Fibroblast of lung (primary cell): ENCODE measurements at regions not wholly inside any gene's neighbourhood (a gene's known extent, or its start where the extent isn't known, plus 50 kb on each side); places are given as distances from the start of the nearest gene placed in this dataset.

ENCODE experiments used
- DNase-seq, 2 donors: peaks; one replicate each; pipeline versions ENCODE4 v3.0.0 to v3.0.0-alpha.2; 2010; ENCODE audit warnings: low read depth in 2 of 2
- H2AFZ ChIP-seq: 2 replicates; pipeline ENCODE4 v1.5.1; 2012; ENCODE audit warnings: low read length, control low read depth, inconsistent platforms
- H3K27ac ChIP-seq: 2 replicates; pipeline ENCODE4 v1.5.1; 2011; ENCODE audit warnings: low read length, control low read depth; ENCODE audit not compliant: insufficient read depth
- H3K27me3 ChIP-seq: 2 replicates; pipeline ENCODE4 v1.5.1; 2011; ENCODE audit warnings: mild to moderate bottlenecking, low read length; ENCODE audit not compliant: control insufficient read depth, insufficient read depth
- H3K36me3 ChIP-seq: 2 replicates; pipeline ENCODE4 v1.5.1; 2011; ENCODE audit warnings: low read length; ENCODE audit not compliant: control insufficient read depth, insufficient read depth
- H3K4me1 ChIP-seq: 2 replicates; pipeline ENCODE4 v1.5.1; 2011; ENCODE audit warnings: low read length; ENCODE audit not compliant: control insufficient read depth, insufficient read depth; ENCODE audit errors: extremely low read depth
- H3K4me2 ChIP-seq: 2 replicates; pipeline ENCODE4 v1.5.1; 2011; ENCODE audit warnings: low read length, control low read depth; ENCODE audit not compliant: insufficient read depth; ENCODE audit errors: extremely low read depth
- H3K4me3 ChIP-seq, 4 experiments: fragments of 200-600 bp in 1 of 4; sonication (generic) in 1 of 4; replicated peaks in 1 of 4; 2 replicates each; pipeline ENCODE4 v1.5.1; 2011 to 2016; ENCODE audit warnings: low read length in 4 of 4, low read depth in 3 of 4, mild to moderate bottlenecking in 3 of 4, control low read depth in 2 of 4, inconsistent platforms in 1 of 4, mixed read lengths in 1 of 4; ENCODE audit not compliant: insufficient read depth in 1 of 4; ENCODE audit errors: control extremely low read depth in 1 of 4
- H3K79me2 ChIP-seq: 2 replicates; pipeline ENCODE4 v1.5.1; 2012; ENCODE audit warnings: mild to moderate bottlenecking, low read length, inconsistent platforms; ENCODE audit not compliant: control insufficient read depth, insufficient read depth
- H3K9ac ChIP-seq: 2 replicates; pipeline ENCODE4 v1.5.1; 2011; ENCODE audit warnings: mild to moderate bottlenecking, low read length, control low read depth; ENCODE audit not compliant: insufficient read depth
- H3K9me3 ChIP-seq: 2 replicates; pipeline ENCODE4 v1.5.1; 2012; ENCODE audit warnings: low read depth, low read length; ENCODE audit not compliant: control insufficient read depth, insufficient read depth
- H4K20me1 ChIP-seq: 2 replicates; pipeline ENCODE4 v1.5.1; 2011; ENCODE audit warnings: low read length; ENCODE audit not compliant: control insufficient read depth, insufficient read depth; ENCODE audit errors: extremely low read depth
- EZH2 ChIP-seq: IDR thresholded peaks from 2 replicates; pipeline ENCODE4 v1.5.1; 2012; ENCODE audit warnings: low read length, control low read depth, mild to moderate bottlenecking; ENCODE audit errors: missing control alignments
- TF ChIP-seq, protein P1 (sequence below), 2 donors: IDR thresholded peaks in 1 of 2; conservative IDR thresholded peaks in 1 of 2; 1 replicate in 1 of 2; 2 replicates in 1 of 2; pipeline ENCODE4 v1.5.1; 2011 to 2012; ENCODE audit warnings: low read length in 2 of 2, control low read depth in 1 of 2, inconsistent platforms in 1 of 2, low read depth in 1 of 2, mild to moderate bottlenecking in 1 of 2

DNA sequence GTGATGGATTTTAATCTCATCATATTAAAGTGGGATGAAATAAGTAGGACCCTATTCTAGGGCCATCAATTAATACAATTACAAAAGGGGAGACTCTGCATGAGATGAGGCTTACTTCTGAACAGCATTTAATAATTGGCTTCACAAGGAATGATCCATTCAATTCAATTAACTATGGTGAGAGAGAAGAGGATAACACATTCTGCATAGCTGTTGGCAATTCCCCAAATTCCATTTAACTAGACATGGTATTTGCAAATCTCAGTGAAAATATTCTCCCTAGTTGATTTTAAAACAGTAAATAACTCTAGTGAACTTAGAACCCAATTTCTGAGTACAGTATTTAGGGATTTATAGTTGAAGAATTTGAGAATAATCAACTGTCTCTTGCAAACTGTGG is 145.3 kb downstream of the NOC3L start:
- H3K9me3 ChIP-seq, result no peaks in the 10 kb centered on the region
- H3K9ac ChIP-seq, result no peak overlapping the region
- no peak overlapping the region for H3K4me3 ChIP-seq
- no peaks in the 10 kb centered on the region for H4K20me1 ChIP-seq
- H3K4me1 ChIP-seq, result no peaks in the 10 kb centered on the region
- H3K27me3 ChIP-seq, result no peaks in the 10 kb centered on the region
- no peaks in the 10 kb centered on the region for H3K79me2 ChIP-seq
- H2AFZ ChIP-seq, result no peak overlapping the region
- no peaks in the 10 kb centered on the region for H3K36me3 ChIP-seq
- no peak overlapping the region for H3K27ac ChIP-seq
- TF ChIP-seq EZH2, result no peak
- TF ChIP-seq, protein P1, sequence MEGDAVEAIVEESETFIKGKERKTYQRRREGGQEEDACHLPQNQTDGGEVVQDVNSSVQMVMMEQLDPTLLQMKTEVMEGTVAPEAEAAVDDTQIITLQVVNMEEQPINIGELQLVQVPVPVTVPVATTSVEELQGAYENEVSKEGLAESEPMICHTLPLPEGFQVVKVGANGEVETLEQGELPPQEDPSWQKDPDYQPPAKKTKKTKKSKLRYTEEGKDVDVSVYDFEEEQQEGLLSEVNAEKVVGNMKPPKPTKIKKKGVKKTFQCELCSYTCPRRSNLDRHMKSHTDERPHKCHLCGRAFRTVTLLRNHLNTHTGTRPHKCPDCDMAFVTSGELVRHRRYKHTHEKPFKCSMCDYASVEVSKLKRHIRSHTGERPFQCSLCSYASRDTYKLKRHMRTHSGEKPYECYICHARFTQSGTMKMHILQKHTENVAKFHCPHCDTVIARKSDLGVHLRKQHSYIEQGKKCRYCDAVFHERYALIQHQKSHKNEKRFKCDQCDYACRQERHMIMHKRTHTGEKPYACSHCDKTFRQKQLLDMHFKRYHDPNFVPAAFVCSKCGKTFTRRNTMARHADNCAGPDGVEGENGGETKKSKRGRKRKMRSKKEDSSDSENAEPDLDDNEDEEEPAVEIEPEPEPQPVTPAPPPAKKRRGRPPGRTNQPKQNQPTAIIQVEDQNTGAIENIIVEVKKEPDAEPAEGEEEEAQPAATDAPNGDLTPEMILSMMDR (conservative IDR thresholded peaks at IDR 0.05 in 1 of 2, IDR thresholded peaks at IDR 0.05 in 1 of 2; ENCODE audit: low read depth in 1 of 2, low read length in 2 of 2), result no peak
- DNase-seq, result peak in 1 of 2 donors; percentile 17
- H3K4me2 ChIP-seq, result no peak overlapping the region

DNA sequence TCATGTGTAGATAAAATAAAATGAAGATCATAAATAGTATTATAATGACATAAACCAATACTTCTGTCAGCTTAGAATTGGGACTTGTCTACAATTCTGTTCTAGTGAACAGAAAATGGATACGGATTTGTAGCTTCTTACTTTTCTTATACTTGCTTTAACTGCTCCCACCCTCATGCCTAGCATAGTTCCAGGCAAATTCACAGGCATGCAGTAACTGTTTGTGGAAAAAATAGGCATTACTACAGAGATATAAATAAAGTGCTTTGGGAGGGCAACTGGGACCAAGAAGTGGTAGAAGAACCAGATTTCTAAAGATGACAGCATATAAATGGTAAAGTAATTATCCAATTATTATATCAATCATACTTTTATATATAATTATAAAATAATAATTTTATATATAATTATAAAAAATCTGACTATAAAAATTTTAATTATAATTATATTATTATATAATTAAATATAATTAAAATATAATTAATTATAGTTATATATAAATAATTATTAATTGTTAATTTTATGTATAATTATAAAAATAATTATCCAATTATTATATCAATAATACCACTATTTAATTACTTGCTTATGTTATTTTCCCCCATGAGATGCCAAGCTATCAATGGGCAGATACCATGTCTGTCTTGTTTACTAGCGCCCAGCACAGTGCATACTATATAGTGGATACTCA is 144.1 kb downstream of the NOC3L start:
- H2AFZ ChIP-seq, result no peak overlapping the region
- H3K4me2 ChIP-seq, result no peak overlapping the region
- no peaks in the 10 kb centered on the region for H3K36me3 ChIP-seq
- H3K79me2 ChIP-seq, result no peaks in the 10 kb centered on the region
- H3K4me3 ChIP-seq, result no peak overlapping the region
- no peak for TF ChIP-seq EZH2
- TF ChIP-seq, protein P1 (conservative IDR thresholded peaks at IDR 0.05 in 1 of 2, IDR thresholded peaks at IDR 0.05 in 1 of 2; ENCODE audit: low read depth in 1 of 2, low read length in 2 of 2), result no peak
- no peak overlapping the region for H3K27ac ChIP-seq
- H3K27me3 ChIP-seq, result no peaks in the 10 kb centered on the region
- no peaks in the 10 kb centered on the region for H3K9me3 ChIP-seq
- H3K4me1 ChIP-seq, result no peaks in the 10 kb centered on the region
- H3K9ac ChIP-seq, result no peak overlapping the region
- no peaks in the 10 kb centered on the region for H4K20me1 ChIP-seq
- DNase-seq, result peak in 1 of 2 donors; percentile 59

DNA sequence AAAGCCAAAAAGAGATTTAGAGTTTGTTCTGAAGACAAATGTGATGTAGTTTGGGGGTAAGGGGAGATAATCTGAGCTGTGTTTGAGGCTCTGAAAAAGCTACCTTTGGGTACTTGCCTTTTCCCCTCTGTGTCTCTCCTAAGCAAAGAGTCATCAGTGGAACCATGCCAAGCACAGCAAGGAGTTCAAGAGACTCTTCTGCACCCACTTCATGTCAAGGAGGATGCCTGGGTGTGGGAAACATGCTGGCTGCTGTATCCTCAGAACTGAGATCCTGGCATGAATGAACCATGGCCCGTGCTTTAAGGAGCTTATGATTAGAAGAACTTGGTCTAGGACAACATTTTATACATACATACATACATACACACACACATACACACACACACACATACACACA is 142.9 kb downstream of the NOC3L start:
- peak in 1 of 2 donors; percentile 61 for DNase-seq
- no peaks in the 10 kb centered on the region for H3K79me2 ChIP-seq
- no peaks in the 10 kb centered on the region for H4K20me1 ChIP-seq
- no peak overlapping the region for H3K27ac ChIP-seq
- no peak for TF ChIP-seq EZH2
- TF ChIP-seq, protein P1 (conservative IDR thresholded peaks at IDR 0.05 in 1 of 2, IDR thresholded peaks at IDR 0.05 in 1 of 2; ENCODE audit: low read depth in 1 of 2, low read length in 2 of 2), result no peak
- H3K36me3 ChIP-seq, result no peaks in the 10 kb centered on the region
- H3K9ac ChIP-seq, result no peak overlapping the region
- no peak overlapping the region for H3K4me3 ChIP-seq
- no peak overlapping the region for H2AFZ ChIP-seq
- H3K27me3 ChIP-seq, result no peaks in the 10 kb centered on the region
- peaks cover 3% of the 10 kb centered on the region for H3K4me1 ChIP-seq
- H3K4me2 ChIP-seq, result no peak overlapping the region
- H3K9me3 ChIP-seq, result no peaks in the 10 kb centered on the region
